ENCODE measurements at regions not wholly inside any gene's neighbourhood (a gene's known extent, or its start where the extent isn't known, plus 50 kb on each side); places are given as distances from the start of the nearest gene placed in this dataset.

DNA sequence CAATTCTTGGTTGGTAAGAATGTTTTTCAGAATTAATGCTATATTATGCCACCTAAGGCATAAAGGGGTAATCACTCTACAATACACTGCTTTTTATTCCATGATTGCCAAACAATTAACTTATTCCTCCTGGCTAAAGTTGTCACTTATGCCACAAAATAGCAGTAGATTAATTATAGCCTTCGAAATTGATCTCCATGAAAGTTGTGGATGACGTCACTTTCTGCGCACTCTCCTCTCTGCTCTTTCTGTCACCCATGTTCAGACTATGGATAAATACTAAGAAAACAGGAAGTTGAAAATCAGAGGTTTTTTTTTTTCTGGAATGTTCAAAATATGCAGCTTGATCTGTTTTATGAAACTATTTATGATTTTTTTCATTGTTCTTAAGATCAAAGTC, 790.1 kb upstream of the CNTN5 start:
- no peak for DNase-seq
- H3K36me3 ChIP-seq: no peaks in the 10 kb centered on the region
- H3K9me3 ChIP-seq: no peaks in the 10 kb centered on the region
- no peaks in the 10 kb centered on the region for H3K27me3 ChIP-seq
- no peak overlapping the region for H3K27ac ChIP-seq
- no peak overlapping the region for H3K4me3 ChIP-seq
- H3K4me1 ChIP-seq: no peaks in the 10 kb centered on the region
- TF ChIP-seq CTCF (IDR thresholded peaks at IDR 0.05) (no peak), POLR2A (IDR thresholded peaks at IDR 0.05) (no peak)

GRCh38 chr11:98234698-98235097, 786.1 kb upstream of the CNTN5 start:
- no peak for DNase-seq
- Histone ChIP-seq H3K4me1 (no peaks in the 10 kb centered on the region), H3K36me3 (no peaks in the 10 kb centered on the region), H3K9me3 (no peaks in the 10 kb centered on the region), H3K27ac (no peak overlapping the region), H3K4me3 (no peak overlapping the region), H3K27me3 (no peaks in the 10 kb centered on the region)
- no peak for TF ChIP-seq CTCF (IDR thresholded peaks at IDR 0.05)
- no peak for TF ChIP-seq POLR2A (IDR thresholded peaks at IDR 0.05)

DNA sequence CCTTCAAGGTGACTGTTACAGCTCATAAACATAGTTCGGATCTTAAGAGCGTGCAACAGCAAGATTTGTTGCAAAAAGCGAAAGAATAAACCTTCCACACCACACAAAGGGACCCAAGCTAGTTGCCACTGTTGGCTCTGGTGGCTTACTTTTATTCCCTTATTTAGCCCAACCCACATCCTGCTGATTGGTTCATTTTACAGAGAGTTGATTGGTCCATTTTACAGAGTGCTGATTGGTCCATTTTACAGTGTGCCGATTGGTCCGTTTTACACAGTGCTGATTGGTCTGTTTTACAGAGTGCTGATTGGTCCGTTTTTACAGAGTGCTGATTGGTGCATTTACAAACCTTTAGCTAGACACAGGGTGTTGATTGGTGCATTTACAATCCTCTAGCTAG, 776.9 kb upstream of the CNTN5 start:
- no peak overlapping the region for H3K27ac ChIP-seq
- TF ChIP-seq POLR2A (IDR thresholded peaks at IDR 0.05): no peak
- TF ChIP-seq CTCF (IDR thresholded peaks at IDR 0.05): no peak
- H3K9me3 ChIP-seq: no peaks in the 10 kb centered on the region
- no peaks in the 10 kb centered on the region for H3K27me3 ChIP-seq
- H3K36me3 ChIP-seq: no peaks in the 10 kb centered on the region
- no peak for DNase-seq
- H3K4me3 ChIP-seq: no peak overlapping the region
- H3K4me1 ChIP-seq: no peaks in the 10 kb centered on the region

DNA sequence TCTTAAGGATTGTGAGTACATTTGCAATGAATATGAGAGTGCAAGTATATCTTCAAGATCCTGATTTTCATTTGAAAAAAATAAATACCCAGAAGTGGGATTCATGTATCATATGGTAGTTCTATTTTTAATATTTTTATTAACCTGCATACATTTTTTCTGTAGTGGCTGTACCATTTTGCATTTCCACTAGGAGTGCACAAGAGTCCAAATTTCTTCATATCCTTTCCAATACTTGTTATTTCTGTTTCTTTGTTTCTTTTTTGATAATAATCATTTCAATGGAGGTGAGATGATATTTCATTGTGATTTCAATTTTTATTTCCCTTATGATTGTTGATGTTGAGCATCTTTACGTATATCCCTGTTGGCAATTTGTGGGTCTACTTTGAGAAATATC, 759.8 kb upstream of the CNTN5 start:
- no peak overlapping the region for H3K27ac ChIP-seq
- DNase-seq: no peak
- H3K4me3 ChIP-seq: no peak overlapping the region
- no peaks in the 10 kb centered on the region for H3K9me3 ChIP-seq
- TF ChIP-seq POLR2A (IDR thresholded peaks at IDR 0.05) (no peak), CTCF (IDR thresholded peaks at IDR 0.05) (no peak)
- no peaks in the 10 kb centered on the region for H3K27me3 ChIP-seq
- no peaks in the 10 kb centered on the region for H3K4me1 ChIP-seq
- no peaks in the 10 kb centered on the region for H3K36me3 ChIP-seq

- Histone ChIP-seq H3K4me3 (no peak overlapping the region), H3K27me3 (no peaks in the 10 kb centered on the region), H3K27ac (no peak overlapping the region), H3K36me3 (no peaks in the 10 kb centered on the region), H3K4me1 (no peaks in the 10 kb centered on the region), H3K9me3 (no peaks in the 10 kb centered on the region)
- no peak for DNase-seq
- TF ChIP-seq CTCF (IDR thresholded peaks at IDR 0.05): no peak
- no peak for TF ChIP-seq POLR2A (IDR thresholded peaks at IDR 0.05)
Observed at GRCh38 chr11:98277251-98277912, 743.4 kb upstream of the CNTN5 start.

Measured in Peyer's patch (tissue), 4 donors.